ENCODE measurements at regions not wholly inside any gene's neighbourhood (a gene's known extent, or its start where the extent isn't known, plus 50 kb on each side); places are given as distances from the start of the nearest gene placed in this dataset.

DNA sequence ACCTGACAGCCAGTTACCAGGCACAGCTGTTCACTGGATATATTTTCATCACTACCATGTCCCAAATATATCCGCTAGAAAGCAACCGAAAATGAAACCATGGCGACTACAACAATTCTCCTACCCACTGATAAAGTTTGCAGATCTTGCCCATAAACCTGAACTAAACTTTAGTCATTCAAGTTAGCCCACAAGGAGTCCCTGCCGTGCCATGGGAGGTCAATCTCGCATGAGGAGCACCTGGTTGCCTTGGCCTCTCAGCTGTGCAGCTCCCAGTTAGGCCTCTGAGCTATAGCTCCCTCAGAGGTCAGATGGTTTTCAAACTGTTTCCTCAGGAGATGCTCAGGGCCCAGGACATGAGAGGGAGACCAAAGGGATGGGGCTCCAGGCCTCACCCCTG lies 211.1 kb upstream of the RNF32 start:
- TF ChIP-seq, protein P1, sequence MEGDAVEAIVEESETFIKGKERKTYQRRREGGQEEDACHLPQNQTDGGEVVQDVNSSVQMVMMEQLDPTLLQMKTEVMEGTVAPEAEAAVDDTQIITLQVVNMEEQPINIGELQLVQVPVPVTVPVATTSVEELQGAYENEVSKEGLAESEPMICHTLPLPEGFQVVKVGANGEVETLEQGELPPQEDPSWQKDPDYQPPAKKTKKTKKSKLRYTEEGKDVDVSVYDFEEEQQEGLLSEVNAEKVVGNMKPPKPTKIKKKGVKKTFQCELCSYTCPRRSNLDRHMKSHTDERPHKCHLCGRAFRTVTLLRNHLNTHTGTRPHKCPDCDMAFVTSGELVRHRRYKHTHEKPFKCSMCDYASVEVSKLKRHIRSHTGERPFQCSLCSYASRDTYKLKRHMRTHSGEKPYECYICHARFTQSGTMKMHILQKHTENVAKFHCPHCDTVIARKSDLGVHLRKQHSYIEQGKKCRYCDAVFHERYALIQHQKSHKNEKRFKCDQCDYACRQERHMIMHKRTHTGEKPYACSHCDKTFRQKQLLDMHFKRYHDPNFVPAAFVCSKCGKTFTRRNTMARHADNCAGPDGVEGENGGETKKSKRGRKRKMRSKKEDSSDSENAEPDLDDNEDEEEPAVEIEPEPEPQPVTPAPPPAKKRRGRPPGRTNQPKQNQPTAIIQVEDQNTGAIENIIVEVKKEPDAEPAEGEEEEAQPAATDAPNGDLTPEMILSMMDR (IDR thresholded peaks at IDR 0.05), result no peak
- TF ChIP-seq POLR2AphosphoS5 (IDR thresholded peaks at IDR 0.05), result no peak
